GM19240 (cell line): ENCODE measurements at regions not wholly inside any gene's neighbourhood (a gene's known extent, or its start where the extent isn't known, plus 50 kb on each side); places are given as distances from the start of the nearest gene placed in this dataset.

Experiments used
- DNase-seq: peaks from one replicate; pipeline ENCODE4 v3.0.0; 2011; ENCODE audit warnings: low spot score; ENCODE audit not compliant: insufficient read length

- no peak for DNase-seq
Observed at GRCh38 chrX:38856670-38857265, 55.5 kb downstream of the MID1IP1 start.

- DNase-seq, result no peak
Observed at GRCh38 chrX:38857736-38858523, 56.7 kb downstream of the MID1IP1 start.

- DNase-seq, result no peak
Observed at GRCh38 chrX:38859602-38860001, 58.3 kb downstream of the MID1IP1 start.

GRCh38 chrX:38860106-38861013, 59.1 kb downstream of the MID1IP1 start:
- no peak for DNase-seq

GRCh38 chrX:38861489-38861888, 60.2 kb downstream of the MID1IP1 start:
- DNase-seq, result no peak

GRCh38 chrX:38862100-38862499, 60.8 kb downstream of the MID1IP1 start:
- DNase-seq, result no peak

- no peak for DNase-seq
Observed at GRCh38 chrX:38864165-38864564, 62.9 kb downstream of the MID1IP1 start.

GRCh38 chrX:38868321-38868720, 67.1 kb downstream of the MID1IP1 start:
- no peak for DNase-seq

GRCh38 chrX:38868941-38869401, 67.7 kb downstream of the MID1IP1 start:
- no peak for DNase-seq

- DNase-seq, result no peak
Observed at GRCh38 chrX:38870361-38870895, 69.2 kb downstream of the MID1IP1 start.

- no peak for DNase-seq
Observed at GRCh38 chrX:38871129-38872029, 70.1 kb downstream of the MID1IP1 start.

GRCh38 chrX:38877366-38877765, 76.1 kb downstream of the MID1IP1 start:
- DNase-seq, result no peak

- no peak for DNase-seq
Observed at GRCh38 chrX:38878641-38879340, 77.5 kb downstream of the MID1IP1 start.

GRCh38 chrX:38879631-38880220, 78.5 kb downstream of the MID1IP1 start:
- DNase-seq, result no peak

GRCh38 chrX:38880296-38880854, 79.1 kb downstream of the MID1IP1 start:
- no peak for DNase-seq

- no peak for DNase-seq
Observed at GRCh38 chrX:38881066-38881465, 79.8 kb downstream of the MID1IP1 start.

- no peak for DNase-seq
Observed at GRCh38 chrX:38881727-38882126, 80.5 kb downstream of the MID1IP1 start.

- no peak for DNase-seq
Observed at GRCh38 chrX:38882894-38883626, 81.8 kb downstream of the MID1IP1 start.

- no peak for DNase-seq
Observed at GRCh38 chrX:38886112-38886511, 84.9 kb downstream of the MID1IP1 start.
